A673 (cell line): ENCODE measurements at regions not wholly inside any gene's neighbourhood (a gene's known extent, or its start where the extent isn't known, plus 50 kb on each side); places are given as distances from the start of the nearest gene placed in this dataset.

Source experiments
- CTCF ChIP-seq: fragments of 300-800, 200-600 bp; sonication (generic); conservative IDR thresholded peaks from 2 replicates; pipeline ENCODE4 v1.5.1; 2017; ENCODE audit warnings: low read depth, mild to moderate bottlenecking, antibody characterized with exemption, low read length, moderate library complexity, mixed read lengths
- EZH2 ChIP-seq: fragments of 200-600 bp; sonication (generic); IDR thresholded peaks from 2 replicates; pipeline ENCODE4 v1.6.1; 2017; ENCODE audit warnings: borderline replicate concordance, low read depth, mild to moderate bottlenecking, mixed read lengths, antibody characterized with exemption, low read length; ENCODE audit not compliant: poor library complexity, severe bottlenecking

GRCh38 chr2:89849731-89850130 is 1158.3 kb downstream of the RPIA start:
- no peak for TF ChIP-seq CTCF
- TF ChIP-seq EZH2 = no peak
